ENCODE measurements at regions not wholly inside any gene's neighbourhood (a gene's known extent, or its start where the extent isn't known, plus 50 kb on each side); places are given as distances from the start of the nearest gene placed in this dataset.

DNA sequence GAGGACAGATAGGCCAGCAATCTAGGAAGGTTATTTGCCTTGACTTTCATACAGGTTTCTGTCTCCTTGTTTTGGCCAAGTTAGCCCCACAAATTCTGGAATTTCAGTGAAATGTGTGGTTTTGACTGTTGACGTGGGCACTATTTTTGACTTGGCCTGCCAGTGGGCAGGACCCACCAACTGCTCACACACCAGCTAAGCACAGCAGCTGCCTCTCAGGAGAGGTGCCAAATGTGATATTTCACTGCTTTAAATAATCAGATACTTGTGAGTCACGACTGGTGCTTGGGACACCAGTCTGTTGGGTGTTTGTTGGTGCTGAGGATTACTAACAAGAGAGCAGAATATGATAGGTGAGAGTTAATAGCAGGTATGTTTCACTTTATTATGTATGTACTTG, 409.7 kb upstream of the MTPN start:
- TF ChIP-seq, protein P1, sequence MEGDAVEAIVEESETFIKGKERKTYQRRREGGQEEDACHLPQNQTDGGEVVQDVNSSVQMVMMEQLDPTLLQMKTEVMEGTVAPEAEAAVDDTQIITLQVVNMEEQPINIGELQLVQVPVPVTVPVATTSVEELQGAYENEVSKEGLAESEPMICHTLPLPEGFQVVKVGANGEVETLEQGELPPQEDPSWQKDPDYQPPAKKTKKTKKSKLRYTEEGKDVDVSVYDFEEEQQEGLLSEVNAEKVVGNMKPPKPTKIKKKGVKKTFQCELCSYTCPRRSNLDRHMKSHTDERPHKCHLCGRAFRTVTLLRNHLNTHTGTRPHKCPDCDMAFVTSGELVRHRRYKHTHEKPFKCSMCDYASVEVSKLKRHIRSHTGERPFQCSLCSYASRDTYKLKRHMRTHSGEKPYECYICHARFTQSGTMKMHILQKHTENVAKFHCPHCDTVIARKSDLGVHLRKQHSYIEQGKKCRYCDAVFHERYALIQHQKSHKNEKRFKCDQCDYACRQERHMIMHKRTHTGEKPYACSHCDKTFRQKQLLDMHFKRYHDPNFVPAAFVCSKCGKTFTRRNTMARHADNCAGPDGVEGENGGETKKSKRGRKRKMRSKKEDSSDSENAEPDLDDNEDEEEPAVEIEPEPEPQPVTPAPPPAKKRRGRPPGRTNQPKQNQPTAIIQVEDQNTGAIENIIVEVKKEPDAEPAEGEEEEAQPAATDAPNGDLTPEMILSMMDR (conservative IDR thresholded peaks at IDR 0.05; ENCODE audit: low read depth, low read length), result no peak
- no peak for TF ChIP-seq EZH2 (IDR thresholded peaks at IDR 0.05; ENCODE audit: borderline replicate concordance, low read depth, low read length, poor library complexity, severe bottlenecking)

Data from A673 (cell line).